ENCODE measurements at regions not wholly inside any gene's neighbourhood (a gene's known extent, or its start where the extent isn't known, plus 50 kb on each side); places are given as distances from the start of the nearest gene placed in this dataset.

DNA sequence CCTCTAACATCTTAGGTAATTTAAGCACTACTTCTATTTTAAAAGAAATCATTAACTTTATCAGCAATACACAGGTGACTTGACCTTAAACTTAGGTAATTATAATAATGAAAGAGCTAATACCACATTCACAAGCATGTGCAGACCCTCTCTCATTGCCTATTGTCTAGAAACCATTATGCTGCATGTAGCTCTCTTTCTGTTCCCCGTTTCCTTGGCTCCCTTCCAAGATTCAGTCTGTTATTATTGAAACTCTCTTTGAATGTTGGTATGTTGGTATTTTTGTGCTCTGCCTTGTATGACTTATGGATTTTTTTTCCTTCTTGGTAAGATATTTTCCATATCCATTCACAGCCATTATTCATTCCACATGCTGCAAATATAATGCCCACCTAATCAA lies 201.2 kb downstream of the CDCA7 start:
- no peak for DNase-seq

DNA sequence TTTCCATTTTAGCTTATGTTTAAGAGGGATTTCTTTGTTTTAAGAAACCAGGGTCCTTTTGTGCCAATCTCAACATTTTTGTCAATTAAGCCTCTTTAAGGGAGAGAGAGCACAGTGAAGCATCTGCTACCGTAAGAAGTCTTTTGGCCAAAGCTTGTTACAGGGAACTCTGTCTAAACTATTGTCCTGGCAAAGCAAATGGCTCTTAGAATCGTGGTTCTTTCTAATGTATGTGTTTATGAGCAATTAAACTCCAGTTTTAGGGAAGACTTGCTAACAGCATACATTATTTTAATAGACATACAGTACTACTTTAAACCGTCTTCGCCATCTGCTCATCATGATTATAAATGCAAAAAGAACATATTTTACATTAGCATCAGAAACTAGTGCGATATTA lies 202.1 kb downstream of the CDCA7 start:
- H3K4me3 ChIP-seq (ENCODE audit: low read depth, low read length): no peak overlapping the region
- no peak for DNase-seq
- TF ChIP-seq, protein P1, sequence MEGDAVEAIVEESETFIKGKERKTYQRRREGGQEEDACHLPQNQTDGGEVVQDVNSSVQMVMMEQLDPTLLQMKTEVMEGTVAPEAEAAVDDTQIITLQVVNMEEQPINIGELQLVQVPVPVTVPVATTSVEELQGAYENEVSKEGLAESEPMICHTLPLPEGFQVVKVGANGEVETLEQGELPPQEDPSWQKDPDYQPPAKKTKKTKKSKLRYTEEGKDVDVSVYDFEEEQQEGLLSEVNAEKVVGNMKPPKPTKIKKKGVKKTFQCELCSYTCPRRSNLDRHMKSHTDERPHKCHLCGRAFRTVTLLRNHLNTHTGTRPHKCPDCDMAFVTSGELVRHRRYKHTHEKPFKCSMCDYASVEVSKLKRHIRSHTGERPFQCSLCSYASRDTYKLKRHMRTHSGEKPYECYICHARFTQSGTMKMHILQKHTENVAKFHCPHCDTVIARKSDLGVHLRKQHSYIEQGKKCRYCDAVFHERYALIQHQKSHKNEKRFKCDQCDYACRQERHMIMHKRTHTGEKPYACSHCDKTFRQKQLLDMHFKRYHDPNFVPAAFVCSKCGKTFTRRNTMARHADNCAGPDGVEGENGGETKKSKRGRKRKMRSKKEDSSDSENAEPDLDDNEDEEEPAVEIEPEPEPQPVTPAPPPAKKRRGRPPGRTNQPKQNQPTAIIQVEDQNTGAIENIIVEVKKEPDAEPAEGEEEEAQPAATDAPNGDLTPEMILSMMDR (IDR thresholded peaks at IDR 0.05; ENCODE audit: low read depth, low read length): no peak
- peaks cover 15% of the 10 kb centered on the region for H3K27me3 ChIP-seq
- H3K36me3 ChIP-seq: no peaks in the 10 kb centered on the region
- H3K4me1 ChIP-seq: no peaks in the 10 kb centered on the region
- H3K9me3 ChIP-seq: no peaks in the 10 kb centered on the region

More for the DNA sequence above, 201.2 kb downstream of the CDCA7 start:
- TF ChIP-seq, protein P1 (IDR thresholded peaks at IDR 0.05; ENCODE audit: low read depth, low read length): no peak
- Histone ChIP-seq H3K4me3 (ENCODE audit: low read depth, low read length) (no peak overlapping the region), H3K4me1 (no peaks in the 10 kb centered on the region), H3K9me3 (no peaks in the 10 kb centered on the region), H3K27me3 (peaks cover 15% of the 10 kb centered on the region), H3K36me3 (no peaks in the 10 kb centered on the region)

DNA sequence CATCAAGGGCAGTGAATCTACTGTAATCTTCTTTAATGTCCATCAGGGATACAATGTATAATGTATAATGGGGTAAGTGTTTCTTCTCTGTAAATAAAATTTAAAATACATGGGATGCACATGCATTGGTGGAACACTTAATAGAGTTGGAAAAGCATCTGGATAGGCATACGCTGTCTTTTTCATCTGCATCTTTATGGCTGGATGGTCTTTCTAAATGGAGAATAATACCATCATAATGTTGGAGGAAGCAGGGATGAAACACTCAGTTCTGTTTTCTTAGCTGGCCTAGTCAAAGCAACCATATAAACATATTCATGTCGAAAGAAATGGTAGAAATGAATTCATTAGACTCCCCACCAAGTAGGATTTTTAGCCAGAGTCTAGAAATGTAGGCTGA lies 202.8 kb downstream of the CDCA7 start:
- no peak for DNase-seq
- Histone ChIP-seq H3K27me3 (peaks cover 15% of the 10 kb centered on the region), H3K4me1 (no peaks in the 10 kb centered on the region), H3K9me3 (no peaks in the 10 kb centered on the region), H3K36me3 (no peaks in the 10 kb centered on the region), H3K4me3 (ENCODE audit: low read depth, low read length) (no peak overlapping the region)
- TF ChIP-seq, protein P1 (IDR thresholded peaks at IDR 0.05; ENCODE audit: low read depth, low read length): no peak

DNA sequence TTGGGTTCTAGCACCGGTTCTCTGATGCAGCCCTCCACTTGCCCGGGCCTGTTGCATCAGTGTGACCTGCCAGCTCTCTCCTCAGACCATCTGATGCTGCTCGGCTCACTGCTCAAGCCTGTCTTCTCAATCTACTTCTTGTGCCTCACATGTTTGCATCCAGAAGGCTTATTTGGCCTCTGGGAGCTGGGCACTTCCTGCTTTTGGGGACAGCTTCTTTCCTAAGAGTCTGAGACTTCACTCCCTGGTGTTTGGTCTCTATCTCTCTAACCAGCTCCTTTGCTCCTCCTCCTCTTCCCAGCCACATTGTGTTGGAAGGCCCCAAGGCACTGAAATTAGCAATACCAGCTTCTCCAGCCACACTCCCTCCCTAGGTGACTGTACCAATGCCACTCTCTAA lies 212.8 kb downstream of the CDCA7 start:
- H3K27me3 ChIP-seq: no peaks in the 10 kb centered on the region
- TF ChIP-seq, protein P1 (IDR thresholded peaks at IDR 0.05; ENCODE audit: low read depth, low read length): no peak
- no peaks in the 10 kb centered on the region for H3K4me1 ChIP-seq
- no peaks in the 10 kb centered on the region for H3K36me3 ChIP-seq
- no peaks in the 10 kb centered on the region for H3K9me3 ChIP-seq
- no peak for DNase-seq
- H3K4me3 ChIP-seq (ENCODE audit: low read depth, low read length): no peak overlapping the region

DNA sequence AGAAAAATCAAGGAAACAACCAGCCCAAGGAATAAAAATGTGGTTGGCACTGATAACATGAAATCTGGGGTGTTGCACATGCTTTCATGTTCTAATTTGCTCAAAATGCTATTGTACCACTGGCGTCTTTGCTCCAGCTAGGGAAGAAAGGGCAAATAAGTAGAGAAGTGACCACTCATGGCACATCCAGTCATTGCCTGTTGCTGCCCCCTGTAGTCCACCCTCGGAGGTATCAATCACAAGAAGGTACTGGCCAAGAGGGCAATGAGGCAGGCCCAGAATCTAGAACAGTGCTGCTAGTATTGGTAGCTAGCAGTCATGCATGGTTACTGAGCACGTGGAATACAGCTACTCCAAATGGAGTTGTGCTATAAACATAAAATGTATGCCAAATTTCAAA lies 213.4 kb downstream of the CDCA7 start:
- no peaks in the 10 kb centered on the region for H3K36me3 ChIP-seq
- no peaks in the 10 kb centered on the region for H3K4me1 ChIP-seq
- DNase-seq: peak; percentile 11
- no peak overlapping the region for H3K4me3 ChIP-seq (ENCODE audit: low read depth, low read length)
- no peaks in the 10 kb centered on the region for H3K27me3 ChIP-seq
- TF ChIP-seq, protein P1 (IDR thresholded peaks at IDR 0.05; ENCODE audit: low read depth, low read length): peak; percentile 36
- H3K9me3 ChIP-seq: no peaks in the 10 kb centered on the region

DNA sequence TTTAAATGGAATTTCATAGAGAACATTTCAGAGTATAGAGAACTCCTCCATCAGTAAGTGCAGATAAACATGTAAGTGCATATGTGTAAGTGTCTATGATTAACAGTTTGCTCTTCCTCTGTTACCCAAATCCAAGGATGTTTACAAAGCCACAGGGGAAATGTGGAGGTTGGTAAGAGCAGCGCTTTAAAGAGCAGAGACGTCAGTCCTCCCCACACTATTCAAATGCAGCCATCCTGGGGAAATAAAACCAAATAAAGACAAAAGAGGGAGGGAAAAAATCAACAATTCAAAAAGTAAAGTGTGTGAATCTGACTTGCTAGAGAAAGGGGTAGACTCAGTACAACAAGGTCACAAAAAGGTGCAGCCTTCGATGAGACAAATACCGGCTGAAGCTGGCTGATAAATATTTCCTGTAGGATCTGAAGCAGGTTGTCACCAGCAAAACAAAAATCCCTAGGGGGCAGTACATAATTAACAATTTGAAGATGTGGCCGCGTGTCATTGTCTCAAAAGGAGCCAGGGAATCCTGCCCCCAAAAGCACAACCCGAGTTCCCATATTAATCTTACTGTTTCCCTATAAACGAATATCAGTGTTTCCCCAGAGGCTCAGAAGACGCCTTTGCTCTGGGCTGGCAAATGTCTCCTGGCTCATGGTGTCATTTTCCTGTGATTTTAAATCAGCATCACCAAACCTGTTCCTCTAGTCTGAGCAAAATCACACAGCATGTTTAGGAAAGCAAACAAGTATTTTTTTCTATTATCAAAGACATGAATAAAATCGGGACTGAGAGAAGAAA lies 216.5 kb downstream of the CDCA7 start:
- H3K36me3 ChIP-seq: no peaks in the 10 kb centered on the region
- H3K9me3 ChIP-seq: no peaks in the 10 kb centered on the region
- TF ChIP-seq, protein P1 (IDR thresholded peaks at IDR 0.05; ENCODE audit: low read depth, low read length): peak; percentile 13; the same call in 1 of the 2 replicates
- H3K4me1 ChIP-seq: no peaks in the 10 kb centered on the region
- H3K27me3 ChIP-seq: no peaks in the 10 kb centered on the region
- no peak for DNase-seq
- H3K4me3 ChIP-seq (ENCODE audit: low read depth, low read length): no peak overlapping the region
